ENCODE measurements at regions not wholly inside any gene's neighbourhood (a gene's known extent, or its start where the extent isn't known, plus 50 kb on each side); places are given as distances from the start of the nearest gene placed in this dataset.

- DNase-seq = no peak
- Histone ChIP-seq H3K4me1 (replicated peaks in 1 of 2) (peaks cover under 1 to 5% of the 10 kb centered on the region in 2 donors), H3K9me3 (replicated peaks in 1 of 3) (no peaks in the 10 kb centered on the region), H3K36me3 (replicated peaks in 1 of 2) (no peaks in the 10 kb centered on the region), H3K27me3 (no peaks in the 10 kb centered on the region), H3K4me3 (no peak overlapping the region), H3K27ac (no peak overlapping the region)
- intact Hi-C loops (cut with DNase I) = no loop called here
- 79 to 87% (median 80%) methylated on average over 11 to 15 of the region's 15 CpGs for WGBS, 4 donors
- no peak for TF ChIP-seq CTCF (IDR thresholded peaks at IDR 0.05)
- no peak for TF ChIP-seq POLR2A (IDR thresholded peaks at IDR 0.05)
Observed at GRCh38 chr4:3821580-3822229, 55.5 kb downstream of the ADRA2C start.

GRCh38 chr4:3822230-3822947 lies 56.2 kb downstream of the ADRA2C start:
- TF ChIP-seq CTCF (IDR thresholded peaks at IDR 0.05) = no peak
- TF ChIP-seq POLR2A (IDR thresholded peaks at IDR 0.05) = no peak
- intact Hi-C loops (cut with DNase I) = no loop called here
- Histone ChIP-seq H3K4me3 (no peak overlapping the region), H3K27me3 (no peaks in the 10 kb centered on the region), H3K4me1 (replicated peaks in 1 of 2) (peaks cover 7 to 10% of the 10 kb centered on the region in 2 donors), H3K36me3 (replicated peaks in 1 of 2) (no peaks in the 10 kb centered on the region), H3K9me3 (replicated peaks in 1 of 3) (no peaks in the 10 kb centered on the region), H3K27ac (no peak overlapping the region)
- WGBS, 4 donors = 64 to 71% (median 69%) methylated on average over 15 to 22 of the region's 22 CpGs
- no peak for DNase-seq

- WGBS, 4 donors = 88 to 93% (median 90%) methylated on average over 22 to 34 of the region's 34 CpGs
- Histone ChIP-seq H3K4me3 (no peak overlapping the region), H3K27me3 (no peaks in the 10 kb centered on the region), H3K27ac (no peak overlapping the region), H3K4me1 (replicated peaks in 1 of 2) (peaks cover 12 to 17% of the 10 kb centered on the region in 2 donors), H3K36me3 (replicated peaks in 1 of 2) (no peaks in the 10 kb centered on the region), H3K9me3 (replicated peaks in 1 of 3) (no peaks in the 10 kb centered on the region)
- TF ChIP-seq POLR2A (IDR thresholded peaks at IDR 0.05) (no peak), CTCF (IDR thresholded peaks at IDR 0.05) (no peak)
- no peak for DNase-seq
- intact Hi-C loops (cut with DNase I) = no loop called here
Observed at GRCh38 chr4:3823496-3824341, 57.5 kb downstream of the ADRA2C start.
